ENCODE measurements at regions not wholly inside any gene's neighbourhood (a gene's known extent, or its start where the extent isn't known, plus 50 kb on each side); places are given as distances from the start of the nearest gene placed in this dataset.

GRCh38 chr15:88992912-88993376, 79.8 kb upstream of the MFGE8 start:
- H3K79me2 ChIP-seq (ENCODE audit: insufficient read depth, low read length) = no peaks in the 10 kb centered on the region
- no peak for ATAC-seq
- 73% methylated on average over 7 of the region's 7 CpGs for WGBS (ENCODE audit: low lambda C conversion rate)
- H4K20me1 ChIP-seq (ENCODE audit: insufficient read depth, low read length) = no peaks in the 10 kb centered on the region
- ChIA-PET POLR2A (no interaction called here), CTCF (ENCODE audit: low intra/inter-chr PET ratio, low total read pairs) (no interaction called here)
- H3K27ac ChIP-seq (ENCODE audit: extremely low read length, insufficient read depth, low read length) = no peak overlapping the region
- intact Hi-C loops (cut with micrococcal nuclease; ENCODE audit: unreplicated experiment) = no loop called here
- H3K9me3 ChIP-seq (ENCODE audit: low read length) = no peaks in the 10 kb centered on the region
- H3K4me2 ChIP-seq (ENCODE audit: low read depth, low read length) = no peak overlapping the region
- in situ Hi-C loops (cut with HindIII; ENCODE audit: extremely low pct_ligation_motif_present, low pct_unique_long_range_greater_than_20kb) = no loop called here
- H3K4me3 ChIP-seq (replicated peaks in 1 of 3; ENCODE audit: insufficient read depth in 1 of 3, low read depth in 2 of 3, low read length in 3 of 3) = no peak overlapping the region
- no peaks in the 10 kb centered on the region for H3K27me3 ChIP-seq (ENCODE audit: control insufficient read depth in 1 of 2, insufficient read depth in 2 of 2, low read length in 2 of 2)
- H3K36me3 ChIP-seq (replicated peaks in 1 of 2; ENCODE audit: control insufficient read depth in 1 of 2, insufficient read depth in 2 of 2, low read length in 2 of 2) = no peaks in the 10 kb centered on the region
- no peak for TF ChIP-seq ZNF644 (CRISPR knock-in tag; IDR thresholded peaks at IDR 0.05; ENCODE audit: low read depth)
- no peak for TF ChIP-seq THAP11 (CRISPR knock-in tag; IDR thresholded peaks at IDR 0.05)
- TF ChIP-seq POLR2AphosphoS5 (IDR thresholded peaks at IDR 0.05; ENCODE audit: low read depth, low read length) = no peak
- TF ChIP-seq, protein P1, sequence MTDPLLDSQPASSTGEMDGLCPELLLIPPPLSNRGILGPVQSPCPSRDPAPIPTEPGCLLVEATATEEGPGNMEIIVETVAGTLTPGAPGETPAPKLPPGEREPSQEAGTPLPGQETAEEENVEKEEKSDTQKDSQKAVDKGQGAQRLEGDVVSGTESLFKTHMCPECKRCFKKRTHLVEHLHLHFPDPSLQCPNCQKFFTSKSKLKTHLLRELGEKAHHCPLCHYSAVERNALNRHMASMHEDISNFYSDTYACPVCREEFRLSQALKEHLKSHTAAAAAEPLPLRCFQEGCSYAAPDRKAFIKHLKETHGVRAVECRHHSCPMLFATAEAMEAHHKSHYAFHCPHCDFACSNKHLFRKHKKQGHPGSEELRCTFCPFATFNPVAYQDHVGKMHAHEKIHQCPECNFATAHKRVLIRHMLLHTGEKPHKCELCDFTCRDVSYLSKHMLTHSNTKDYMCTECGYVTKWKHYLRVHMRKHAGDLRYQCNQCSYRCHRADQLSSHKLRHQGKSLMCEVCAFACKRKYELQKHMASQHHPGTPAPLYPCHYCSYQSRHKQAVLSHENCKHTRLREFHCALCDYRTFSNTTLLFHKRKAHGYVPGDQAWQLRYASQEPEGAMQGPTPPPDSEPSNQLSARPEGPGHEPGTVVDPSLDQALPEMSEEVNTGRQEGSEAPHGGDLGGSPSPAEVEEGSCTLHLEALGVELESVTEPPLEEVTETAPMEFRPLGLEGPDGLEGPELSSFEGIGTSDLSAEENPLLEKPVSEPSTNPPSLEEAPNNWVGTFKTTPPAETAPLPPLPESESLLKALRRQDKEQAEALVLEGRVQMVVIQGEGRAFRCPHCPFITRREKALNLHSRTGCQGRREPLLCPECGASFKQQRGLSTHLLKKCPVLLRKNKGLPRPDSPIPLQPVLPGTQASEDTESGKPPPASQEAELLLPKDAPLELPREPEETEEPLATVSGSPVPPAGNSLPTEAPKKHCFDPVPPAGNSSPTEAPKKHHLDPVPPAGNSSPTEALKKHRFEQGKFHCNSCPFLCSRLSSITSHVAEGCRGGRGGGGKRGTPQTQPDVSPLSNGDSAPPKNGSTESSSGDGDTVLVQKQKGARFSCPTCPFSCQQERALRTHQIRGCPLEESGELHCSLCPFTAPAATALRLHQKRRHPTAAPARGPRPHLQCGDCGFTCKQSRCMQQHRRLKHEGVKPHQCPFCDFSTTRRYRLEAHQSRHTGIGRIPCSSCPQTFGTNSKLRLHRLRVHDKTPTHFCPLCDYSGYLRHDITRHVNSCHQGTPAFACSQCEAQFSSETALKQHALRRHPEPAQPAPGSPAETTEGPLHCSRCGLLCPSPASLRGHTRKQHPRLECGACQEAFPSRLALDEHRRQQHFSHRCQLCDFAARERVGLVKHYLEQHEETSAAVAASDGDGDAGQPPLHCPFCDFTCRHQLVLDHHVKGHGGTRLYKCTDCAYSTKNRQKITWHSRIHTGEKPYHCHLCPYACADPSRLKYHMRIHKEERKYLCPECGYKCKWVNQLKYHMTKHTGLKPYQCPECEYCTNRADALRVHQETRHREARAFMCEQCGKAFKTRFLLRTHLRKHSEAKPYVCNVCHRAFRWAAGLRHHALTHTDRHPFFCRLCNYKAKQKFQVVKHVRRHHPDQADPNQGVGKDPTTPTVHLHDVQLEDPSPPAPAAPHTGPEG (CRISPR knock-in tag; IDR thresholded peaks at IDR 0.05) = no peak
- TF ChIP-seq, protein P2, sequence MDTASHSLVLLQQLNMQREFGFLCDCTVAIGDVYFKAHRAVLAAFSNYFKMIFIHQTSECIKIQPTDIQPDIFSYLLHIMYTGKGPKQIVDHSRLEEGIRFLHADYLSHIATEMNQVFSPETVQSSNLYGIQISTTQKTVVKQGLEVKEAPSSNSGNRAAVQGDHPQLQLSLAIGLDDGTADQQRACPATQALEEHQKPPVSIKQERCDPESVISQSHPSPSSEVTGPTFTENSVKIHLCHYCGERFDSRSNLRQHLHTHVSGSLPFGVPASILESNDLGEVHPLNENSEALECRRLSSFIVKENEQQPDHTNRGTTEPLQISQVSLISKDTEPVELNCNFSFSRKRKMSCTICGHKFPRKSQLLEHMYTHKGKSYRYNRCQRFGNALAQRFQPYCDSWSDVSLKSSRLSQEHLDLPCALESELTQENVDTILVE (CRISPR knock-in tag; IDR thresholded peaks at IDR 0.05) = no peak
- TF ChIP-seq ZNF775 (CRISPR knock-in tag; IDR thresholded peaks at IDR 0.05; ENCODE audit: borderline replicate concordance) = no peak
- TF ChIP-seq GLI4 (CRISPR knock-in tag; IDR thresholded peaks at IDR 0.05; ENCODE audit: borderline replicate concordance) = no peak
- TF ChIP-seq FOXK1 (CRISPR knock-in tag; IDR thresholded peaks at IDR 0.05; ENCODE audit: borderline replicate concordance, low read depth) = no peak
- no peak for TF ChIP-seq ZNF766 (CRISPR knock-in tag; IDR thresholded peaks at IDR 0.05; ENCODE audit: borderline replicate concordance)
- TF ChIP-seq PHF8 (CRISPR knock-in tag; IDR thresholded peaks at IDR 0.05) = no peak
- TF ChIP-seq, protein P3, sequence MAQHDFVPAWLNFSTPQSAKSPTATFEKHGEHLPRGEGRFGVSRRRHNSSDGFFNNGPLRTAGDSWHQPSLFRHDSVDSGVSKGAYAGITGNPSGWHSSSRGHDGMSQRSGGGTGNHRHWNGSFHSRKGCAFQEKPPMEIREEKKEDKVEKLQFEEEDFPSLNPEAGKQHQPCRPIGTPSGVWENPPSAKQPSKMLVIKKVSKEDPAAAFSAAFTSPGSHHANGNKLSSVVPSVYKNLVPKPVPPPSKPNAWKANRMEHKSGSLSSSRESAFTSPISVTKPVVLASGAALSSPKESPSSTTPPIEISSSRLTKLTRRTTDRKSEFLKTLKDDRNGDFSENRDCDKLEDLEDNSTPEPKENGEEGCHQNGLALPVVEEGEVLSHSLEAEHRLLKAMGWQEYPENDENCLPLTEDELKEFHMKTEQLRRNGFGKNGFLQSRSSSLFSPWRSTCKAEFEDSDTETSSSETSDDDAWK (CRISPR knock-in tag; IDR thresholded peaks at IDR 0.05) = no peak
- TF ChIP-seq KAT8 (CRISPR knock-in tag; IDR thresholded peaks at IDR 0.05) = no peak
- no peak for TF ChIP-seq JDP2 (CRISPR knock-in tag; IDR thresholded peaks at IDR 0.05; ENCODE audit: borderline replicate concordance)
- TF ChIP-seq KLF12 (CRISPR knock-in tag; IDR thresholded peaks at IDR 0.05; ENCODE audit: borderline replicate concordance) = no peak
- TF ChIP-seq ERF (CRISPR knock-in tag; IDR thresholded peaks at IDR 0.05) = no peak
- 0 out of 2 replicates have a peak, but pooled peaks cover under 1% of the 10 kb centered on the region for H3K4me1 ChIP-seq (ENCODE audit: insufficient read depth, low read length)
- H3K9ac ChIP-seq (ENCODE audit: insufficient read depth, low read depth, low read length) = no peak overlapping the region
- DNase-seq (ENCODE audit: low spot score) = no peak
- no peak for FAIRE-seq
- no peak overlapping the region for H2AFZ ChIP-seq (ENCODE audit: low read length)
- BruUV-seq (replicated peaks) = no TSS peak
